ENCODE measurements at regions not wholly inside any gene's neighbourhood (a gene's known extent, or its start where the extent isn't known, plus 50 kb on each side); places are given as distances from the start of the nearest gene placed in this dataset.

DNA sequence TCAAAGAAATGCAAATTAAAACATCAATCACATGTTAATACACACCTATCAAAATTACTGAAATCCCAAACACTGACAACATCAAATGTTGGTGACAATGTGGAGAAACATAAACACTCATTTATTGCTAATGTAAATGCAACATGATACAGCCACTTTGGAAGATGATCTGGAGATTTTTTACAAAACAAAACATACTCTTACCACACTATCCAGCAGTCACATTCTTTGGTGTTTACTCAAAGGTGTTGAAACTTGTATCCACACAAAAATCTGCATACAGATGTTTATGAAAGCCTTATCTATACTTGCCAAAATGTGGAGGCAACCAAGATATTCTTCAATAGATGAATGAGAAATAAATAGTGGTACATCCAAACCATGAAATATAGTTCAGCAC, 1219.5 kb upstream of the PCDH20 start:
- no peak for DNase-seq (ENCODE audit: extremely low spot score)
- ChIA-PET POLR2A (no interaction called here), CTCF (no interaction called here)
- TF ChIP-seq, protein P1, sequence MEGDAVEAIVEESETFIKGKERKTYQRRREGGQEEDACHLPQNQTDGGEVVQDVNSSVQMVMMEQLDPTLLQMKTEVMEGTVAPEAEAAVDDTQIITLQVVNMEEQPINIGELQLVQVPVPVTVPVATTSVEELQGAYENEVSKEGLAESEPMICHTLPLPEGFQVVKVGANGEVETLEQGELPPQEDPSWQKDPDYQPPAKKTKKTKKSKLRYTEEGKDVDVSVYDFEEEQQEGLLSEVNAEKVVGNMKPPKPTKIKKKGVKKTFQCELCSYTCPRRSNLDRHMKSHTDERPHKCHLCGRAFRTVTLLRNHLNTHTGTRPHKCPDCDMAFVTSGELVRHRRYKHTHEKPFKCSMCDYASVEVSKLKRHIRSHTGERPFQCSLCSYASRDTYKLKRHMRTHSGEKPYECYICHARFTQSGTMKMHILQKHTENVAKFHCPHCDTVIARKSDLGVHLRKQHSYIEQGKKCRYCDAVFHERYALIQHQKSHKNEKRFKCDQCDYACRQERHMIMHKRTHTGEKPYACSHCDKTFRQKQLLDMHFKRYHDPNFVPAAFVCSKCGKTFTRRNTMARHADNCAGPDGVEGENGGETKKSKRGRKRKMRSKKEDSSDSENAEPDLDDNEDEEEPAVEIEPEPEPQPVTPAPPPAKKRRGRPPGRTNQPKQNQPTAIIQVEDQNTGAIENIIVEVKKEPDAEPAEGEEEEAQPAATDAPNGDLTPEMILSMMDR (IDR thresholded peaks at IDR 0.05; ENCODE audit: control extremely low read depth, extremely low read depth, low read depth, missing control alignments) = no peak

DNA sequence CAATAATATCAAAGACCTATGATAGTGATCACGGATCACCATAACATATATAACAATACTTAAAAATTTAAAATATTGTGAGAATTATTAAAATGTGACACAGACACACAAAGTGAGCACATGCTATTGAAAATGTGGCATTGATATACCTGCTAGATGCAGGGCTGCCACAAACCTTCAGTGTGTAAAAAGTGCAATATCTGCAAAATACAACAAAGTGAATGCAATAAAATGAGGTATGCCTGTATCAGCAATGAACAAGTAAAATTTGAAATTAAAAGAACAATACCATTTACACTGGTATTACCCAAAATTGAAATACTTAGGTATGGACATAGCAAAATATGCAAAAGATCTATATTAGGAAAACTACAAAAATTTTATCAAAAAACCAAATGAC, 1217.8 kb upstream of the PCDH20 start:
- no peak for DNase-seq (ENCODE audit: extremely low spot score)
- TF ChIP-seq, protein P1 (IDR thresholded peaks at IDR 0.05; ENCODE audit: control extremely low read depth, extremely low read depth, low read depth, missing control alignments) = no peak
- ChIA-PET POLR2A (no interaction called here), CTCF (no interaction called here)

DNA sequence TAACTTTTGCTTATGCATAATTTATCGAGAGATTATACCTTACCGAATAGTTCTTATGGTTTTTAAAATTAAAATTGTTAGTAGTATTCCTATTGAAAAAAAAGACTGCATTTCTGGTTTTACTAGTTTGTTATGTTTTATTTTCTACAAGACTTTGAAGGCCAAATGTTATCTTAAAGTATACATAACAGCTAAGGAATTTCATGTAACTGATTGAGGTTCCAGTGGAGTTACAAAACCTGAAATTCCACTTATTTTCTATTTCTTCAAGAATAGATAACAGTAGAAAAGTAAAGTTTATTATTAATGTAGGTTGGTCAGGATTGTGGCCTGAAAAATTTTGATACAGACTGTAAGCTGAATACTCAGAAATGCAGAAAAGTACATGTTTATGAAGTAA, 1216.0 kb upstream of the PCDH20 start:
- CTCF ChIA-PET = no interaction called here
- no peak for DNase-seq (ENCODE audit: extremely low spot score)
- POLR2A ChIA-PET = no interaction called here

DNA sequence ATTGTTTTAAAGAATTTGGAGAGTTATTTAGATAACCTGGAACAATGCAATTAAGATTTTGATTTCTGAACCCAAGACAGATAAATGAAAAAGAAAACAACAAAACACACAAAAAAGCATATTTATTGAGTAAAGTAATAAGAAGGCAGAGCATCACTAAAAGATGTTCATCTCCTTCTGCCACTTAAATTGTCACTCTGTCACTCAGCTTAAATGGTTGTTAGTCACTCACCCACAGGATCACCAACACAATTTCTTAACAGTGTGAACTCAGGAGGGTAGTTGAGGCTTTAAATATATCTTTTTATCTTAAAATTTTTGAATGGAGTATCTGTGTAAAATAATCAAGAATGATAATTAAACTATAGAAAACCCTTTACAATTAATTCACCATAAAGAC, 1215.5 kb upstream of the PCDH20 start:
- POLR2A ChIA-PET = no interaction called here
- TF ChIP-seq, protein P1 (IDR thresholded peaks at IDR 0.05; ENCODE audit: control extremely low read depth, extremely low read depth, low read depth, missing control alignments) = no peak
- no peak for DNase-seq (ENCODE audit: extremely low spot score)
- CTCF ChIA-PET = no interaction called here

More for the DNA sequence above, 1216.0 kb upstream of the PCDH20 start:
- TF ChIP-seq, protein P1 (IDR thresholded peaks at IDR 0.05; ENCODE audit: control extremely low read depth, extremely low read depth, low read depth, missing control alignments) = no peak

DNA sequence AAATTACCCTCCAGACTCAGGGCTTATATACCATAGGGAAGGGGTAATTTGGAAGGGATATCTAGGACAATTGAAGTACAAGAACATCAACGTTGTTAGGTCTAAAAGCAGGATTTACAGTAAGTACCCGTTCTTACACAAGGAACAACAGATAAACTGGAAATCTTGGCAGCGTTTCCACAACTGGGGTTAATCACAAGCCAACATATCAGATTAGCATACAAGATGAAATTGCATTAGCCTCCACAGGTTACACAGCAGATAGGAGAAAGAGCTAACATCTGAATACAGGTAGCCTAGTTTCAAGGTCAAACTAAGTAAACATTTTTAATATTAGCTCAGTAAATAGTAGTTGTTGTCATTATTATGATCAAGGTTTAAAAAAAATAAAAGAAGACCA, 1214.0 kb upstream of the PCDH20 start:
- TF ChIP-seq, protein P1 (IDR thresholded peaks at IDR 0.05; ENCODE audit: control extremely low read depth, extremely low read depth, low read depth, missing control alignments) = no peak
- DNase-seq (ENCODE audit: extremely low spot score) = no peak
- CTCF ChIA-PET = no interaction called here
- POLR2A ChIA-PET = no interaction called here

DNA sequence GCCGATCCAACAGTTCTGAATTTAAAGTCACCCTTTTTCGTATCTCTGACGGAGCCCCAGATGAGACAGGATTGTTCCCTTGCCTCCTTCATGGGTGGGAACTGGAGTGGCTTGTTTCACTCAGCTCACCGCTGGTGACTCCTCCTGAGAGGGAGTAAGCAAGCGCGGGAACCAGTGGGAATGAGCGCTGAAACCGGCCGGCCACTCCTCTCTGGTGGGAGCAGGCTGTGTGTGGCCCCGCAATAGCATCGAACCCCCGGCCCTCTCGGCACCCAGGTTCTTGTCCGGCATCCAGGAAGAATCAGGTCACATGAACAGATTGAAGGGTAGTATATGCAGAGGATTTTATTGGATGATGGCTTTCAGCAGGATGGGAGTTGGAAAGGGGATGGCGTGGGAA, 1211.6 kb upstream of the PCDH20 start:
- TF ChIP-seq, protein P1 (IDR thresholded peaks at IDR 0.05; ENCODE audit: control extremely low read depth, extremely low read depth, low read depth, missing control alignments) = no peak

DNA sequence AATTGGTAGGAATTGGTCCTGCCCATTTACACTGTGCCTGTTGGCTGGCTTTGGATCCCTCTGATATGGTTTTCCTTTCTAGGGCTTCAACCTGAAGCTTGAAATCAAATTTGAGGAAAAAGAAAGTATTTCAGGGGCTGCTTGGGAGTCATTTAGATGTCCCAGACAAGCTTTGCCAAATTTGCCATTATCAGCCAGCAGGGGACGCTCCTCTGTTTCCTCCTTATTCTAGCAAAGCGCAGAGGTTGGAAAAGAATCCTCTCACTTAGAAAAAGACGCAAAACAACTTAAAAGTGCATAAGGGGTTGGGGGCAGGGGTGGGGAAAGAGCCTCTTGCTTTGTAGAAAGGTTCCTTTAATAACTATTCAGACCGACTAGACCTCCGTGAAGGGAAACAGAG, 1211.1 kb upstream of the PCDH20 start:
- POLR2A ChIA-PET = no interaction called here
- peak; percentile 20 for DNase-seq (ENCODE audit: extremely low spot score)
- CTCF ChIA-PET = interaction anchor here (1.3 kb wide), 1 partner anchor 15 kb away, joined by 3 read pairs; no protein-coding TSS in a partner anchor
- TF ChIP-seq, protein P1 (IDR thresholded peaks at IDR 0.05; ENCODE audit: control extremely low read depth, extremely low read depth, low read depth, missing control alignments) = peak; percentile 39

More for the DNA sequence above, 1211.6 kb upstream of the PCDH20 start:
- CTCF ChIA-PET = interaction anchor here (1.3 kb wide), 1 partner anchor 15 kb away, joined by 3 read pairs; no protein-coding TSS in a partner anchor
- POLR2A ChIA-PET = no interaction called here
- no peak for DNase-seq (ENCODE audit: extremely low spot score)
